ENCODE measurements at regions not wholly inside any gene's neighbourhood (a gene's known extent, or its start where the extent isn't known, plus 50 kb on each side); places are given as distances from the start of the nearest gene placed in this dataset.
"Not testable (repeated sequence)": the region's sequence is repeated elsewhere in the genome, so short reads cannot be mapped to it uniquely, and the experiment has no call there.

GRCh38 chr2:78262089-78262488, 739.9 kb upstream of the LRRTM4 start:
- TF ChIP-seq CTCF (IDR thresholded peaks at IDR 0.05; ENCODE audit: insufficient read depth, low read length); POLR2AphosphoS5 (IDR thresholded peaks at IDR 0.05; ENCODE audit: low read depth); SPI1 (IDR thresholded peaks at IDR 0.05; ENCODE audit: borderline replicate concordance, low read depth); GABPA (IDR thresholded peaks at IDR 0.05; ENCODE audit: low read depth): not testable (repeated sequence)
- TF ChIP-seq, protein P1, sequence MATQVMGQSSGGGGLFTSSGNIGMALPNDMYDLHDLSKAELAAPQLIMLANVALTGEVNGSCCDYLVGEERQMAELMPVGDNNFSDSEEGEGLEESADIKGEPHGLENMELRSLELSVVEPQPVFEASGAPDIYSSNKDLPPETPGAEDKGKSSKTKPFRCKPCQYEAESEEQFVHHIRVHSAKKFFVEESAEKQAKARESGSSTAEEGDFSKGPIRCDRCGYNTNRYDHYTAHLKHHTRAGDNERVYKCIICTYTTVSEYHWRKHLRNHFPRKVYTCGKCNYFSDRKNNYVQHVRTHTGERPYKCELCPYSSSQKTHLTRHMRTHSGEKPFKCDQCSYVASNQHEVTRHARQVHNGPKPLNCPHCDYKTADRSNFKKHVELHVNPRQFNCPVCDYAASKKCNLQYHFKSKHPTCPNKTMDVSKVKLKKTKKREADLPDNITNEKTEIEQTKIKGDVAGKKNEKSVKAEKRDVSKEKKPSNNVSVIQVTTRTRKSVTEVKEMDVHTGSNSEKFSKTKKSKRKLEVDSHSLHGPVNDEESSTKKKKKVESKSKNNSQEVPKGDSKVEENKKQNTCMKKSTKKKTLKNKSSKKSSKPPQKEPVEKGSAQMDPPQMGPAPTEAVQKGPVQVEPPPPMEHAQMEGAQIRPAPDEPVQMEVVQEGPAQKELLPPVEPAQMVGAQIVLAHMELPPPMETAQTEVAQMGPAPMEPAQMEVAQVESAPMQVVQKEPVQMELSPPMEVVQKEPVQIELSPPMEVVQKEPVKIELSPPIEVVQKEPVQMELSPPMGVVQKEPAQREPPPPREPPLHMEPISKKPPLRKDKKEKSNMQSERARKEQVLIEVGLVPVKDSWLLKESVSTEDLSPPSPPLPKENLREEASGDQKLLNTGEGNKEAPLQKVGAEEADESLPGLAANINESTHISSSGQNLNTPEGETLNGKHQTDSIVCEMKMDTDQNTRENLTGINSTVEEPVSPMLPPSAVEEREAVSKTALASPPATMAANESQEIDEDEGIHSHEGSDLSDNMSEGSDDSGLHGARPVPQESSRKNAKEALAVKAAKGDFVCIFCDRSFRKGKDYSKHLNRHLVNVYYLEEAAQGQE (IDR thresholded peaks at IDR 0.05; ENCODE audit: insufficient replicate concordance, low read depth) = not testable (repeated sequence)
